Mesenchymal stem cell (in vitro differentiated cells and primary cell): ENCODE measurements at regions not wholly inside any gene's neighbourhood (a gene's known extent, or its start where the extent isn't known, plus 50 kb on each side); places are given as distances from the start of the nearest gene placed in this dataset.

Experiments
- DNase-seq: peaks from one replicate; pipeline ENCODE4 v3.0.0-alpha.2; 2013
- H2AFZ ChIP-seq: one replicate; pipeline ENCODE4 v1.6.1; 2013; ENCODE audit warnings: low read depth, mild to moderate bottlenecking, control low read depth, inconsistent platforms, low read length, moderate library complexity
- H2AK5ac ChIP-seq: 2 replicates; pipeline ENCODE4 v1.6.1; 2013; ENCODE audit warnings: low read length, moderate library complexity, mild to moderate bottlenecking, inconsistent platforms; ENCODE audit not compliant: severe bottlenecking
- H2BK120ac ChIP-seq: one replicate; pipeline ENCODE4 v1.6.1; 2013; ENCODE audit warnings: low read depth, mild to moderate bottlenecking, inconsistent platforms, low read length, moderate library complexity
- H2BK12ac ChIP-seq, 2 experiments: one replicate each; pipeline ENCODE4 v1.6.1; 2013; ENCODE audit warnings: inconsistent platforms in 2 of 2, low read length in 2 of 2, mild to moderate bottlenecking in 2 of 2, moderate library complexity in 2 of 2, control low read depth in 1 of 2
- H2BK15ac ChIP-seq: one replicate; pipeline ENCODE4 v1.6.1; 2013; ENCODE audit warnings: mild to moderate bottlenecking, low read depth, inconsistent platforms; ENCODE audit not compliant: poor library complexity, severe bottlenecking
- H2BK5ac ChIP-seq: 2 replicates; pipeline ENCODE4 v1.6.1; 2013; ENCODE audit warnings: low read depth, mild to moderate bottlenecking, low read length, control low read depth, inconsistent platforms; ENCODE audit not compliant: poor library complexity, severe bottlenecking
- H3K14ac ChIP-seq, 2 experiments: one replicate each; pipeline ENCODE4 v1.6.1; 2013; ENCODE audit warnings: inconsistent platforms in 2 of 2, low read length in 2 of 2, control low read depth in 1 of 2, mild to moderate bottlenecking in 1 of 2, moderate library complexity in 1 of 2
- H3K18ac ChIP-seq, 2 experiments: one replicate each; pipeline ENCODE4 v1.6.1; 2013; ENCODE audit warnings: inconsistent platforms in 2 of 2, low read length in 2 of 2, control low read depth in 1 of 2, low read depth in 1 of 2, mild to moderate bottlenecking in 1 of 2
- H3K23ac ChIP-seq, 2 experiments: one replicate each; pipeline ENCODE4 v1.6.1; 2013; ENCODE audit warnings: inconsistent platforms in 2 of 2, low read length in 2 of 2, mild to moderate bottlenecking in 2 of 2, moderate library complexity in 2 of 2, control low read depth in 1 of 2
- H3K27ac ChIP-seq: 2 replicates; pipeline ENCODE4 v1.5.1; 2013; ENCODE audit warnings: mild to moderate bottlenecking, moderate library complexity, low read length, control low read depth, inconsistent platforms; ENCODE audit not compliant: poor library complexity, severe bottlenecking
- H3K27me3 ChIP-seq, 2 experiments: 2 replicates each; pipeline versions ENCODE4 v1.6.1 to v1.7.0; 2013; ENCODE audit warnings: low read length in 2 of 2, mild to moderate bottlenecking in 2 of 2, moderate library complexity in 2 of 2, control low read depth in 1 of 2, inconsistent platforms in 1 of 2; ENCODE audit not compliant: control insufficient read depth in 1 of 2, insufficient read depth in 1 of 2
- H3K36me3 ChIP-seq, 2 experiments: 2 replicates each; pipeline versions ENCODE4 v1.6.1 to v1.7.0; 2013; ENCODE audit warnings: low read length in 2 of 2, control low read depth in 1 of 2, inconsistent platforms in 1 of 2, low read depth in 1 of 2, mild to moderate bottlenecking in 1 of 2; ENCODE audit not compliant: insufficient read depth in 2 of 2, control insufficient read depth in 1 of 2
- H3K4ac ChIP-seq, 2 experiments: one replicate each; pipeline ENCODE4 v1.6.1; 2013; ENCODE audit warnings: inconsistent platforms in 2 of 2, low read length in 2 of 2, mild to moderate bottlenecking in 2 of 2, moderate library complexity in 2 of 2, control low read depth in 1 of 2, low read depth in 1 of 2
- H3K4me1 ChIP-seq: 2 replicates; pipeline ENCODE4 v1.6.1; 2013; ENCODE audit warnings: low read depth, low read length, control low read depth; ENCODE audit not compliant: control insufficient read depth, insufficient read depth
- H3K4me2 ChIP-seq: 2 replicates; pipeline ENCODE4 v1.6.1; 2013; ENCODE audit warnings: low read length, mild to moderate bottlenecking, inconsistent platforms; ENCODE audit not compliant: poor library complexity, severe bottlenecking
- H3K4me3 ChIP-seq, 2 experiments: 2 replicates each; pipeline versions ENCODE4 v1.5.1 to v1.7.0; 2013; ENCODE audit warnings: low read length in 2 of 2, mild to moderate bottlenecking in 2 of 2, control low read depth in 1 of 2, low read depth in 1 of 2; ENCODE audit not compliant: insufficient read depth in 1 of 2
- H3K79me1 ChIP-seq: replicated peaks from 2 replicates; pipeline ENCODE4 v1.6.1; 2013; ENCODE audit warnings: mild to moderate bottlenecking, control low read depth, low read length, inconsistent platforms; ENCODE audit not compliant: poor library complexity, severe bottlenecking
- H3K9ac ChIP-seq: 2 replicates; pipeline ENCODE4 v1.7.0; 2013; ENCODE audit warnings: mild to moderate bottlenecking, low read length, moderate library complexity
- H3K9me3 ChIP-seq: 2 replicates; pipeline ENCODE4 v1.7.0; 2013; ENCODE audit warnings: mild to moderate bottlenecking, low read length; ENCODE audit not compliant: control insufficient read depth
- H4K8ac ChIP-seq: one replicate; pipeline ENCODE4 v1.6.1; 2013; ENCODE audit warnings: inconsistent platforms, mild to moderate bottlenecking, low read length, moderate library complexity
- H4K91ac ChIP-seq: one replicate; pipeline ENCODE4 v1.6.1; 2013; ENCODE audit warnings: mild to moderate bottlenecking, low read length, inconsistent platforms
- WGBS: methylation state at CpG from one replicate; pipeline ENCODE4 v1.1.7; 2013; ENCODE audit warnings: mixed read lengths; 5-methylcytosine and 5-hydroxymethylcytosine counted together

- Histone ChIP-seq H3K36me3 (no peaks in the 10 kb centered on the region), H2BK12ac (no peak overlapping the region), H4K8ac (no peak overlapping the region), H2BK120ac (no peak overlapping the region), H3K4ac (no peak overlapping the region), H3K79me1 (no peaks in the 10 kb centered on the region), H2AFZ (no peak overlapping the region), H3K4me2 (no peak overlapping the region), H3K4me3 (no peak overlapping the region), H2BK15ac (no peak overlapping the region), H3K18ac (no peak overlapping the region), H3K9ac (no peak overlapping the region), H3K27ac (no peak overlapping the region), H3K23ac (no peak overlapping the region), H2BK5ac (no peak overlapping the region), H2AK5ac (no peak overlapping the region), H3K4me1 (no peaks in the 10 kb centered on the region), H3K14ac (no peak overlapping the region), H3K9me3 (peaks cover 6% of the 10 kb centered on the region), H3K27me3 (no peaks in the 10 kb centered on the region), H4K91ac (no peak overlapping the region)
- DNase-seq = no peak
- WGBS = 98% methylated on average over 3 of the region's 5 CpGs
Observed at GRCh38 chr13:82298106-82298505, 1584.2 kb downstream of the SLITRK1 start.

DNA sequence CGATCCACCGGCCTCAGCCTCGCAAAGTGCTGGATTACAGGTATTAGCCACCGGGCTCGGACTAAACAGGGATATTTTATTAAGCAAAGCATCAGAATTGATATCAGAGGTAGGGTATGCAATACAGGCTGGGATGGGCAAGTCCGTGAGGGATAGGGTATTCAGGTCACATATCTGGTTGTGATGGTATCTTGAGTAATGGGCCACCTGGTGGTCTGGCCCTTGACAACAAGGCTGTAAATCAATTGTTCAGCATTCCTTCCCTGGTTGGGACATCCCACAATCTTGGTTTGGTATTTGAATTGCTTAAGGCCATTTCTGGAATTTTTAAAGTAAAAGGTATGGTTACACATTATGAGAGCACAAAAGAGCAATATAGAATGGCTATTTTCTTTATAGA, 1588.0 kb downstream of the SLITRK1 start:
- Histone ChIP-seq H3K4me1 (no peaks in the 10 kb centered on the region), H2BK15ac (no peak overlapping the region), H2BK5ac (no peak overlapping the region), H3K23ac (no peak overlapping the region), H3K4ac (no peak overlapping the region), H3K27ac (no peak overlapping the region), H3K36me3 (no peaks in the 10 kb centered on the region), H3K79me1 (no peaks in the 10 kb centered on the region), H2BK12ac (no peak overlapping the region), H3K14ac (no peak overlapping the region), H4K8ac (no peak overlapping the region), H3K9me3 (no peaks in the 10 kb centered on the region), H3K9ac (no peak overlapping the region), H4K91ac (no peak overlapping the region), H2BK120ac (no peak overlapping the region), H2AFZ (no peak overlapping the region), H3K18ac (no peak overlapping the region), H3K27me3 (no peaks in the 10 kb centered on the region), H3K4me2 (no peak overlapping the region), H2AK5ac (no peak overlapping the region), H3K4me3 (no peak overlapping the region)
- DNase-seq = no peak
- WGBS = 94% methylated on average over 6 of the region's 6 CpGs

DNA sequence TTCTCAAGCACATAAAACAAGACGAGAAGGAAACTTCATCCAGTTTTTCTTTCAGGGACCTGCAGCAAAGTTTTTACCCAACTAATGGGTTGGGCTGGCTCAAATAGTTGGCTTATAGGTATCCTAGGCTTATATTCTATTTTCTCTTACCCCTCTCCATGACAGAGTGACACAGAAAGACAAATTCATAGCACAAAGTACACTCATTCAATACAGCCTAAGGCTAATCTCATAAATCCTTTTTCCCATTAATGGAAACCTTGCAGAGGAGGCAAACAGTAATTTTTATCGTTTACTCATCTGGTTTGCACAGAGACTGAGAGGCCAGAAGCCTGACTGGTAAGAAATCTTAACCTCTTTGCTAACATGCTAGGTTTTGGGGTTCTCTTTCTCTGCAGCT, 1589.9 kb downstream of the SLITRK1 start:
- no peak overlapping the region for H2BK15ac ChIP-seq
- no peak overlapping the region for H3K27ac ChIP-seq
- no peaks in the 10 kb centered on the region for H3K27me3 ChIP-seq
- H4K8ac ChIP-seq = no peak overlapping the region
- H3K9ac ChIP-seq = no peak overlapping the region
- no peaks in the 10 kb centered on the region for H3K4me1 ChIP-seq
- H3K18ac ChIP-seq = no peak overlapping the region
- H2AK5ac ChIP-seq = no peak overlapping the region
- H3K36me3 ChIP-seq = no peaks in the 10 kb centered on the region
- H3K23ac ChIP-seq = no peak overlapping the region
- no peak overlapping the region for H2BK12ac ChIP-seq
- H2BK120ac ChIP-seq = no peak overlapping the region
- DNase-seq = no peak
- H4K91ac ChIP-seq = no peak overlapping the region
- no peak overlapping the region for H3K4me2 ChIP-seq
- H3K9me3 ChIP-seq = no peaks in the 10 kb centered on the region
- H3K79me1 ChIP-seq = no peaks in the 10 kb centered on the region
- WGBS = 87% methylated on average over 2 of the region's 2 CpGs
- H3K4ac ChIP-seq = no peak overlapping the region
- no peak overlapping the region for H3K4me3 ChIP-seq
- no peak overlapping the region for H3K14ac ChIP-seq
- no peak overlapping the region for H2AFZ ChIP-seq
- no peak overlapping the region for H2BK5ac ChIP-seq

- 98% methylated on average over 3 of the region's 3 CpGs for WGBS
- H3K27me3 ChIP-seq = no peaks in the 10 kb centered on the region
- no peak overlapping the region for H3K14ac ChIP-seq
Observed at GRCh38 chr13:82291852-82292251, 1590.4 kb downstream of the SLITRK1 start.

More at GRCh38 chr13:82291852-82292251, 1590.4 kb downstream of the SLITRK1 start:
- no peak overlapping the region for H2AK5ac ChIP-seq
- no peak overlapping the region for H3K23ac ChIP-seq
- no peak overlapping the region for H2BK12ac ChIP-seq
- H3K4me1 ChIP-seq = no peaks in the 10 kb centered on the region
- H2BK5ac ChIP-seq = no peak overlapping the region
- no peak overlapping the region for H3K4ac ChIP-seq
- H4K91ac ChIP-seq = no peak overlapping the region
- H2BK120ac ChIP-seq = no peak overlapping the region
- H3K36me3 ChIP-seq = no peaks in the 10 kb centered on the region
- no peak overlapping the region for H3K9ac ChIP-seq
- H3K18ac ChIP-seq = no peak overlapping the region
- H2AFZ ChIP-seq = no peak overlapping the region
- H2BK15ac ChIP-seq = no peak overlapping the region
- H3K27ac ChIP-seq = no peak overlapping the region
- H3K79me1 ChIP-seq = no peaks in the 10 kb centered on the region
- DNase-seq = no peak
- H3K4me3 ChIP-seq = no peak overlapping the region
- H3K4me2 ChIP-seq = no peak overlapping the region
- H4K8ac ChIP-seq = no peak overlapping the region
- no peaks in the 10 kb centered on the region for H3K9me3 ChIP-seq
